ENCODE measurements at regions not wholly inside any gene's neighbourhood (a gene's known extent, or its start where the extent isn't known, plus 50 kb on each side); places are given as distances from the start of the nearest gene placed in this dataset.
"Not testable (repeated sequence)": the region's sequence is repeated elsewhere in the genome, so short reads cannot be mapped to it uniquely, and the experiment has no call there.

DNA sequence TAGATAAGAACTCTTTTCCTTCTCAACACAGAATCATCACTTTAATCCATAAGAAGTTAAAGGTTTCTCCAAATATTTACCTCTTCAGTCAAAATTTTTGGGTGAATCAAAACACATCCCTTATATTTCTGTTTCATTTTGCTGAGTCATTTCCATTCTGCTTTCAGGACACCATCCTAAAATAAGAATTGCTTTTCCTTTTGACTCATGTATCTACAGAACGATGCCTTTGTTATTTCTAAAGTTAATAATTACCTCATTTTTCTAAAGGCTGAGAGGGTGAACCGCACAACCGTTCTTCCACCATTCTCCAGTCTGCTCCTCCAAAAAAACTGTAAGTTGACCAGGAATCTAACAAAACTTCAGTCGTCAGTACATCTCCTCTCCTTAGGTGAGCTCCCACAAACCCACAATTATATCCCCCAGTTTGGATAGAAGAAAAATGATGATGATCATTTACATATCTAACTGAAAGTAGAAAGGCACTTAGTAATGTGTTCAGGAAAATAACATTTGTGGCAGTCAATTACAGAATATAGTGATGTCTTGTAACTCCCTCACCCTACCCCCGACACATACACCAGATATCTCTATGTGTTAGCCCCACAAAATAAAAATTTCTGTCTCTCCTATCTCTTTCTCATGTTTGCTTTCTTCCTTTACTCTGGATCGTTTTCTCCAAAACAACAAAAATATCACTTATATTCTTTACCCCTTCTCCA, 162.5 kb downstream of the RAD51AP2 start:
- DNase-seq: no peak

DNA sequence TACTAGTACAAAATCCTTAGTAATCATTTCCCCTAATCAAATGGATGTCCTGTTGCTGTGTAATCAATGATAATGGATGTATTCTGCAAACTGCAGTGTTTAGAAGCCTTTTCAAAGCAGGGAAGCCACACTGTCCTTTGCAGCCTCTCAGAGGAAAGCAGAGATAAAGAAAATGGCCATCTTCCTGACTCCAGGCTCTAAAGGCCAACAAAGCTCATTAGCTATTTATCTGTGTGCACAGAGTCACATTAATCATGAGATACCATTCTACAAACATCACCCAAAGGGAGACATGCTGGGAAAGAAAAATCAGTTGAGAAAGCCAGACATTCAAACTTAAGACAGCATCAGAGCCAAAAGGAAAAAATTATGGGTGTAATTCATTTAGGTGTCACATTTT, 165.0 kb downstream of the RAD51AP2 start:
- DNase-seq: no peak

DNA sequence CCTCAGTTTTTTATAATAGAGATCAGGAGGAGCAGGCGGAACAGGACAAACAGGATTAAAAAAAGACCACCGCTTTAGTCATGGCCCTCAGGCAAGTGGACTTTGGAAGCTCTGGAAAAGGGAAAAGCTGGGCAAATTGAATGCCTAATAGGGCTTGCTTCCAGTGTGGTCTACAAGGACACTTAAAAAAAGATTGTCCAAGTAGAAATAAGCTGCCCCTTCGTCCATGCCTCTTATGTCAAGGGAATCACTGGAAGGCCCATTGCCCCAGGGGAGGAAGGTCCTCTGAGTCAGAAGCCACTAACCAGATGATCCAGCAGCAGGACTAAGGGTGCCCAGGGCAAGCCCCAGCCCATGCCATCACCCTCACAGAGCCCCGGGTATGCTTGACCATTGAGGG, 175.5 kb downstream of the RAD51AP2 start:
- not testable (repeated sequence) for DNase-seq

DNA sequence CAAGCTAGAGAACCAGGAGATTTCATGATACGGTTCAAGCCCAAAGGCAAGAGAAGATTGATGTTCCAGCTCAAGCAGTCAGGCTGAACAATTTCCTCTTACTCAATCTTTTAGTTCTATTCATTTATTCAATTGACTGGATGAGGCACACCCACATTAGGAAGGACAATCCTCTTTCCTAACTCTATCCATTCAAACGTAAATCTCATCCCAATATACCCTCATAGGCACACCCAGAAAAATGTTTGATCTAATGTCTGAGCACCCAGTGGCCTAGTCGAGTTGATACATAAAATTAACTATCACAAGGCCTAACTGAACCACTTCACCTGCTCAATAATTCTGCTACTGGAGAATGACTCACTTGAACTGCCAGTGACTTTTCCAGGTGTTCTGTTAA, 180.7 kb downstream of the RAD51AP2 start:
- no peak for DNase-seq

DNA sequence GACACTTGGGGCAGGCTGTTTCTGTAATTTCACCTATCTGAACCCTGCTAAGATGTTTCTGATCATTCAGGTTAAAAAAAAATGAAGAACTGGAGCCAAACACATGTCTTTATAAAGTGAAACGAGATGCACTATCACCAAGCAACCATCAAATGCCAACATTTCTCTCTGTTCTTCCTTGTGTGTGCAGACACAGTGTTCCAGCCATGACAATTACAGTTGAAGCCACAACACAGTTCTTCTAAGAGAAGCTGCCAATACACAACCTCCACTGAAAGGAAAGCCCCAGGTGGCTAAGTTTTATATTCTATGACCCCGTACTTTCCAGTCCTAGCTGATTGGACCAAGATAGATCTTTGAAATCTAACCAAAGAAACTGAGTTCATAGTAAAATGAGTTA, 181.8 kb downstream of the RAD51AP2 start:
- no peak for DNase-seq

DNA sequence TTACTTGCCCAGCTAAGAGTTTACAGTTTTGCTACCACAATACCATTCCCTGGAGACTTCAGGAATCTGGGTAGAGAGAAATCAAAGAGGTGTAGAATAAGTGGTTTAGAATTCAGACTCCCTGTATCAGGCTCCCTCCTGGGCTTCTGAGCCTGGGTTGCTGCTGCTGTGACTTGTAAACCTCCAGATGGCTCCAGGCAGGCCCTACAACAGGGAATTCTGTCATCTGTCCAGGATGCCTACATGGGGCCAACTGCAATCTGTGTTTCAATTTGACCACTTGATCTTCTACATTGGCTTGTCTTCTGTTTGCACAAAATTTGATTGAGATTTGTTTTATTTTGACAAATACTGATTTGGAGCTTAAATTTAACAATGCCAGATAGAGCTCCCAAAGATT, 183.9 kb downstream of the RAD51AP2 start:
- no peak for DNase-seq

DNA sequence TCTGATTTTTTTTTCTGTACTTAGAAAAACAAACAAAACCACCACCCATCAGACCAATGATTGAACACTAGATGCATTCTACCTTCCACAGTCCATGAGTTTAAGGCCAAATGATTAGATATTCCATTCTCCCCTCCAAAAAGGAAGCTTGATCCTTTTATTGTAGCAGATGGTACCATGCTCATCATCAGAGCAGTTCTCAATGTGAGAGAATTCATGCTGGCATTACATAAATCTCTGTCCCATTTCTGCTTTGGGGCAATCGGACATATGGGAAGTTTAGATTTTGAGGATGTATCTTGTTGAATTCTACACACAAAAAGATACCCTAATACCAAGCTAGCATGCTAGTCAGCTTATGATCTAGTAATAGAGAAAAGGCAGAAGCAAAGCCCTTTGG, 186.6 kb downstream of the RAD51AP2 start:
- DNase-seq: no peak

DNA sequence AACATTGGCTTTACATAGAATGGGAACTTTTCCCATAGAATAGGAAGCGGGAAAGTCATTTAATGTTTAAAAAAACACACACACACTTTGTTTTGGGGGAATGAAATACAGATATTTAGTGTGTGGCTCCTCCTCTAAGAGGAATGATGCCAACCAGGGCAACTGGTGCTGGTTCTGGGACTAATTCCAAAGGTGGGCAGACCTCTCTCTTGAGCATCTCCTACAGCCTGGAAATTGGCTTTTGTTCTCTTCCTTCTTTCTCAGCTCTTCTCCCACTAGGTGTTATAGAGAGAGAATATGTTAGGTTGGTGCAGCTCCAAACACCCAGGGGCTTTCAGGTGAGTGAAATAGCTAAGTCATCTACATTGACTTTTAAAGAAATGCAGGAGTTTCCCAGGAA, 190.1 kb downstream of the RAD51AP2 start:
- DNase-seq: no peak

DNA sequence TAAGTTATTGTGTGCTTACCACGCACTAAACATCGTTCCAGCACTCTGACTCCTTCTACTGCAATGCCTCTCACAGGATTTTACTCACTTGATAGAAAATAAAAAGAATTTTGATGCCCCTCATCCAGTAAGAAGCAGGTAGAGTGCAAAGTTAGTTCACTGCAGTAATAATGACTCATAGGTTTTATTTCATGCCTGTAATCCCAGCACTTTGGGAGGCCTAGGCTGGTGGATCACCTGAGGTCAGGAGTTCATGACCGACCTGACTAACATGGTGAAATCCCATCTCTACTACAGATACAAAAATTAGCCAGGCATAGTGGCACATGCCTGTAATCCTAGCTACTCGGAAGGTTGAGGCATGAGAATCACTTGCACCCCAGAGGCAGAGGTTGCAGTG, 190.6 kb downstream of the RAD51AP2 start:
- no peak for DNase-seq

DNA sequence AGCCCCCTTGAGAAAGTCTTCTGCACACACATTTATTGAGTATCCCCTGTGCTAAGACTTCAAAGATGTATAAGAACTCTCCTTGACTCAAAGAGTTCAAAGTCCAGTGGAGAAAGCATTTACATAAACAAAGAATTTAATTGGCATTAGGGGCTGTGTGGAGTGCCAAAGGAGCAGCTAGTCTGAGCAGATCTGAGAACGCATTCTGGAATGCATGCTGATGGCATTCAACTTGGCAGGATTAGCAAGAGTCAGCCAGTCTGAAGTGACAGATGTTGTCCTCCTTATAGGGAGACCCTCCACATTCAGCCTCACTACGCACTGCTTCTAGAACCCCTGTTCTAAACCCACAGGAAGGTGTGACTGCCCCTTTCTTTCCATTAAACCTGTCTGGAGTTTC, 191.5 kb downstream of the RAD51AP2 start:
- DNase-seq: no peak

DNA sequence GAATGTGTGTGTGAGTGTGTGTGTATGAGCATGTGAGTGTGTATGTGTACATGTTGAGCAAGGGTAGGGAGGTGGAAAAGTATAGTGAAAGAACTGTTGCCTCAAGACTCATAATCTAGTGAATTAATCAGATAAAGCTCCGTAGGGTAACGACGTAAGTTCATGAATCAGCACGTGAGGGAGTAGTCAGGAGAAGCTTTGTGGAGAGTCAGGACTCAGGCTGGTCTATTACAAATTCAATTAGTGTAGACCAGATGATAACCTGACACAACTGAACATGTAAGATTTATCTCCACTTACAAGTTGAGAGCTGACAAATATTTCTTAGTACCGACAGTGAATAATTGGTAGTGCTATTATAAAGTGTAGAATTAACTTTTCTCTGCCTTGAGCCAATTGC, 194.5 kb downstream of the RAD51AP2 start:
- no peak for DNase-seq

DNA sequence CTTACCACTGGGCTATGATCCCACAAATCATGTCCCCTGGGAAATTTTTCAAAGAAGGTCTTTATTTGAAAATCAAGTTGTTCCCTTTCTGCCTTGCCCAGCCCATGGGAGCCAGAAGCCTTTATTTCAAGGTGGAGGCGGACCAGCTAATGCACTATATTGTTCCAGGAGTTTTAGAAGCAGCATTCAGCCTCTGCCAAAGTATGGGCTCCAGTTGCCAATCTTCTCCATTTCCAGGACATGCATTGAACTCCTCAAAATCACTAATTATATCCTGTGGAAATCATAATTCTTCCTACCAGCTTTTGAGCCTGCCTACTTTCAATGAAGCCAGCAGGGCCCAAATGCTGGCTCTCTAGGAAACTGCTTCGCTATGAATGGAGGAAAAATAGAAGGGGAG, 195.8 kb downstream of the RAD51AP2 start:
- no peak for DNase-seq

DNA sequence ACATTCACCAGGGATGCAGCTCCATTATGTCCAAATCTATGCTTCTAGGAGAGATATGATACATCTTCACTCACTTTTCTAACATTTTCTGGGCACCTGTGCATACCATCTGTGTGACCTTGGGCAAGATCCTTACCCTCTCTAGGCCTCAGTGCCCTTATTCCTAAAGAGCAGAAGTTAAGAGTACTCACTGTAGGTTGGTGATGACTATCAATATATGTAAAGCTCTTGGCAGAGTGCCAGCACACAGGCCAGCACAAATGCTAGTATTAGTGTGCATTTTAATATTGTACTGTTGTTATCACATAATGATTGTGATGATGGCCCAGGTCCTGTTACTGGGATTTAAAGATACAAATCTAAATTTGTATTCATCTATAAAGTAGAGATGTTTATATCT, 199.2 kb downstream of the RAD51AP2 start:
- no peak for DNase-seq

DNA sequence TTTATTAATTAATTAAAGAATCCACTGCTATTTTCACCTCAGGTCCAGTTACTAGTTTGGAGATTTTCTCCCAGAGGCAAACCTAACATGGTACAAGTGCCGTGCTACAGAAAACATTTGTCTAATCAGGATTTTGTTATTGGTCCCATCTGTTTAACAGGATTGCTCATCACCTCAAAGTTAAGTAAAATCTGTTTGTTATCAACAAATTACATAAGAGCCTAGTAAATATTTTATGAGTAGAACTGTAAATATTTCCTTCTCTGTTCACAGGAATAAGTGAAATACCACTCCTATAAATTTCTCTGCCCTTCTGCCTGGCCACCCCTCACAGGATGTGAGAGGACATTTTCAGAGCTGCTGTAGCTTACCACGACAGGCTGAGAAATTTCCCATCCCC, 200.2 kb downstream of the RAD51AP2 start:
- no peak for DNase-seq

DNA sequence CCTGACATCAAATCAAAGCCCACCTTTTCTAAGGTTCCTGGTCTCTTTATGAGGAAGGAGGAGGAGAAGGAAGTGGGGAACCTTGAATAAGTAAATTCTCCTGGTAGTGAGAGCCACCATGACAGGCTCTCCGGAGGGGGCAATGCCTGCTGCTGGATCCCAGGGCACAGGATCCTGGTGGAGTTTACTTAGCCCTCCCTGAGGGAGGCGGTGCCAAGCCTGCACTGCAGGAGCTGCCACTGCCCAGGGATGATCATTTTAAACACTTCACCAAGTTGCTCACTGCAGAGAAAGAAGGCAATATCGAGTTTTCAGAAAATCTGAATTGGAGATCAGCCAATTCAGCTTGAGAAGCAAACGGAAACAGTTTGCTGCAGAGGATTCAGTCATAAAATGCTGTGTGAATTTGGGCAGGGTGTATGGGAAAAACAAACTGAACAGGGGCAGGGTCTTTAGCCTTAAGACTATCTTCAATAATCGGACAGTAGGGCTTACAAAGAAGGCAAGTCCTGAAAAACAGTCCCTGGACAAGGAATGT, 200.7 kb downstream of the RAD51AP2 start:
- DNase-seq: no peak

DNA sequence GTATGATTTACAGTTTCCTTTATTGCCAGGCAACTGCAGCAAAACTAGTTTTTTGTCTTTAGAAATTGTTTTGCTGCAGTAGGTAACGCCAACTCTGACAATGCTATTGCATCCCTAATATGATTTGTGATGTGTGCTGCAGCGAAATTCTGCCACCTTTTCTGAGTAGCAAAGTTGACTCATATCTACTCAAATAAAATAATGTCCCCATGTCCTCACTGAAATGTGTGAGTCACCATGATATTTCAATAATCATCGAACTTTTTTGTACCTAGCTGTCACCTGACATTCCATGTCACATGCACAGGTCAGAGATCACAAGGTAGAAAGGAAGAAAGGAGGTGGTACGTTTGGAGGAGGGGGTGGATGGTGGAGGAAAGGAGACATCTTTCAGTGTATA, 205.0 kb downstream of the RAD51AP2 start:
- no peak for DNase-seq

DNA sequence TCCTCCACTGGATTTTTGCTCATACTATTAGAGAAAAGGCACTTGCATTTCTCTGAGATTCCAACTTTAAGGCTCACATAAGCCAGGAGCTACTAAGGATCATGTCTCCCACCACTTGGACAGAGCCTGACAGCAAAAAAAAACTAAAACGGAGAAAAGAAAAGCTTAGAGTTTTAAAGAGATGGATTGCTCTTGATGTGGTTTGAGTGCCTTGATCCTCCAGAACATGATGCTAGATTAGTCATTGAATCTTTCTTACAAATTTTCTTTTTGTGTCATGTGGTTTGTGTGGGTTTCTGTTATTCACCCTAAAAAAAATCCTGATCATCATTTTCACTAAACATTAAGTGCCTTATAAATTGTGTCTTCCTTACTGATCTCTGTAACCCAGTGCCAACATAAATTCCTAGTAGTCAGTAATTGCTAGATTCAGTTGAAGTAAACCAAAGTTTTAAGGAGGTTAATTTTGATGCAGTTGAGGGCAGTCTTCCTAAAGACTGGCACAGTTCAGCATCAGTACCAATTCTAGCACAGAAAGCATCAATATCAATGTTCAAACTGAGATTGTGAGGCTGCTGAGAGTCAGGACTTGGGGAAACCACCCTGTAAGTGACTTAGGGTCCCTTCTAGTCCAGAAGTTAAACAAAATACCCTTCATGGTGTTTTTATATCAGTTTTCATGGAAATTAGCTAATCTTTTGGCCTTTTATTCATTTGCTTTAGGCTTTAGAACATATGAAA, 206.3 kb downstream of the RAD51AP2 start:
- DNase-seq: no peak

DNA sequence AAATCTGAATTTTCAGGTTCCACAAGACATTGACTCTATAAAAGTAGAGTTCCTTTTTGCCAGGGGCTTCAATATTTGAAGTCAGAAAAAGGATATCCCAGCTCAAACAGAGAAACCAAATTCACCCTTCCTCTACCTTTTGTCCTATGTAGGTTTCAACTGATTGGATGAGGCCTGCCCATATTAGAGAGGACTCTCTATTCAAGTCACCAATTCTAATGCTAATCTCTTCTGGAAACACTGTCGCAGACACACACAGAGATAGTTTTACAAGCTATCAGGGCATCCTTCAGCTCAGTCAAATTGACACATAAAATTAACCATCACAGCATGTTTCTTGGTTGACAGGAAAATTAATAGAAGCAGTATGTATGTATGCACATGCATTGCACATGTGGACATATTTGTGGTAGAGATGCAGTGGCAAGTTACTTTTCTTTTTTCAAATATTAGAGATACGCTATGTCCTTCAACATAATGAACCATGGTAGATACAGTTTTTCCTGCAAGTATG, 207.1 kb downstream of the RAD51AP2 start:
- no peak for DNase-seq

DNA sequence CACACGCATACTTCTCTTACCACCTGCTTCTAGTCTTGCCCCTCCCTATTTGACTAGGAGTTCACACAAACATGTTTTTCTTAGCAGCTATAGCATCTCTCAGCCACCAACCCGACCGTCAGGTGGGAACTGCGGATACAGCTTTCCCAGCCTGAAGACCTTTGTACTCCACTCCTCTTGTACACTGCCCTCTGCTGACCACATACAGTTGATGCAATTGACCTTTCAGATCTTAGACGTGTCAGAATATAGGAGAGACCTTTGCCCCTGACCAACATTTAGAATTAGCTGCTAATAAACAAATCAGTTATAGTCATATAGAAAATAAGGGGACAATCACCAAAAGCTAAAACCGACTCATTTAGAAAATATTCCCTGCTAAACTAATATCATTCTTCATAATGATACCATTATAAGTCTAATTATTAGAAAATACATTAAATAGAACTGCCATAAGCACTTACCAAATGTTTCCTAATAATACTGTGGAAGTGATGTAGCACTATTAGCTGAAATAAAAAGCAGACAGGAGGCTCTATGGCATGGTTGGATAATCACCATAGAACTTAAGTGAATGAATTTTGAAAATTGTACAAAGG, 208.4 kb downstream of the RAD51AP2 start:
- peak; percentile 8 for DNase-seq

DNA sequence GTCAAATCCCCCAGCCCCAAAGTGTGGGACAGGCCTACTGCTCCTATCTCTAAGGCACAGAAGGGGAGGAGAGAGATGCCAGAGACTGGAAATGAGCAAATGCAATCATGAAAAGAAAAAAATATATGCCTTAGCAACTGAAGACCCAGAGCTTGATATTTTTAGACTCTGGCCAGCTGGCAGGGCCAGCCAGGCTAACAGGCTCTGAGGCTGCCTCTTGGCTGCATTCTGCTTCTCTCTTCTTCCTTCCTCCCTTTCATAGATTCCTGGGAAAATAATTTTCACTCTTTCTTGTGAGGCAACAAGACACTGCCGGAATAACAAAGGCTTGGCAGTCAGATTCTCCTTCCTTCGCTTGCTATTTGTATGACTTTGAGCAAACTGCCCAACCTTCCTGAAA, 209.1 kb downstream of the RAD51AP2 start:
- DNase-seq: no peak

DNA sequence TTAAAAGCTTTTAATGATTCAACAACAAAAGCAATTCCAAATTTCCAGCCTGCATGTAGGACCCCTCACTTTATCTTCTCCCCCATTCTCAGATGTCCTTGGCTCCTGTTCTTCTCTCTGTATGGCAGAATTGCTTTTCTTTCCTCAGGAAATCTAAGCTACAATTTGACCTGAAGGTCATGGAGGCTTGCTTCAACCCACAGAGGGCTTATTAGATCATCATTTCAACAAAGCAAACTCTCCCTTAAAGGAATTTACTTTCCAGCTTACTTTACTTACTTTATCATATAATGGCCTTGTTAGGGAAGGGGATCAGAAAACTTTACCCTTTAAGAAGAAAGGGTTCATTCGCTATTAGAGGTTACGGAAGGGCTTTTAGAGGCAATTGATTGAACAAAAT, 211.5 kb downstream of the RAD51AP2 start:
- no peak for DNase-seq

DNA sequence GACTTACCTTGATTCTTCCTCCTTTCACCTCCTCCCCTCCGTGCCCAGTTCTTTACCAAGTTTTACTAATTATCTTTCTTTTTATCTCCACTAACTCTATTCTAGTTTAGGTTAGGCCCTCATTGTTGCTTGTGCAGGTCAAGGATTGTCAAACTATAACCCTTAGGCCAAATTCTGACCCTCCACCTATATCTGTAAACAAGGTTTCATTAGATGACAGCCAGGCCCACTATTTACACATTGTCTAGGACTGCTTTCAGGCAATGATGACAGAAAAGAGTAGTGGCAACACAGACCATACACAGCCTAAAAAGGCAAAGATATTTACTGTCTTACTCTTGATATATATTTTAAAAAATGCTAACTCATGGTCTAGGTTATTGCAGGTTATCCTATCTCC, 212.0 kb downstream of the RAD51AP2 start:
- no peak for DNase-seq

DNA sequence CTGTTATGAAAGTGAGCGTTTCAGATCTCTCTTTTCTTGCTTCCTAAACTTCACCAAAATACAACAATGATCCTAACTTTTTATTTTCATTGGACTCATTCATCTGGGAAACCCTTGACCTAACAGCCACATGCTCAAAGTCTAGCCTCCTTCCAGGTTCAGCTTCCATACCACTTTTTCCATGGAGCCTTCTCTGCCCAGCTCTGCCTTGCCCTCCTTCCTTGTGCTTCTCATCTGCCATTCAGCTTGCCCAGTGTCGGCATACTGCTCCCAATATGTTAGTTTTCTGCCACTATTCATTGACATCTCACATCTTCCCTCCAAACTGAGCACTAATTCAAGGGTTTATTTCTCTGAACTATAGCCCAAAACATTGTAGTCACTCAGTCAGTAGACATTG, 214.7 kb downstream of the RAD51AP2 start:
- no peak for DNase-seq

DNA sequence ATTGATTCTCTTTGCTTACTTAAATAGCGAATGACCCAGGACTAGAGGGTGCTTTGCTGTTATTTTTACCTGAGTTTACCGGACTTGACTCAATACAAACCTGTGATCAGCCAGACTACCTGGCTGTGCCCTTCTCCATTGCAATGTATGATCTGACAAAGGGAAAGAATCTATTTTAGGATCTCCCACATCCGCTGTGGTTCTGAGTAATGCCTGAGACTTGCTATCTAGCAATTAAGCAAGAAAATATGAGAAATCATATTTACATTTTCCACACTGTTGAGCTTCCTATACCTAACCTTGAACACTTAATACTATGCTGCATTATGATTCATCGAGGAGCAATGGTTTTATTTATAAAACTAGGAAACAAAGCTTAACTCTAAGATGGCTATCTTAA, 215.2 kb downstream of the RAD51AP2 start:
- DNase-seq: no peak
